GM06990 (cell line): ENCODE measurements at regions not wholly inside any gene's neighbourhood (a gene's known extent, or its start where the extent isn't known, plus 50 kb on each side); places are given as distances from the start of the nearest gene placed in this dataset.

Experiments used
- DNase-seq: peaks from one replicate; pipeline ENCODE4 v3.0.0-alpha.2; 2011; ENCODE audit not compliant: insufficient read length; ENCODE audit errors: extremely low read depth
- H3K27me3 ChIP-seq: replicated peaks from 2 replicates; pipeline ENCODE4 v1.6.0; 2011; ENCODE audit warnings: low read length; ENCODE audit not compliant: control insufficient read depth, insufficient read depth
- H3K36me3 ChIP-seq: 2 replicates; pipeline ENCODE4 v1.5.1; 2011; ENCODE audit warnings: low read length; ENCODE audit not compliant: control insufficient read depth, insufficient read depth
- H3K4me3 ChIP-seq: replicated peaks from 2 replicates; pipeline ENCODE4 v1.5.1; 2011; ENCODE audit warnings: low read depth, mild to moderate bottlenecking, control low read depth, low read length
- CTCF ChIP-seq: IDR thresholded peaks from 2 replicates; pipeline ENCODE4 v1.5.1; 2011; ENCODE audit warnings: low read length, control low read depth, mild to moderate bottlenecking, inconsistent platforms; ENCODE audit not compliant: insufficient read depth, poor library complexity, severe bottlenecking

GRCh38 chr14:53628732-53629430, 327.7 kb downstream of the BMP4 start:
- H3K36me3 ChIP-seq = no peaks in the 10 kb centered on the region
- H3K4me3 ChIP-seq = no peak overlapping the region
- H3K27me3 ChIP-seq = no peaks in the 10 kb centered on the region
- no peak for TF ChIP-seq CTCF
- no peak for DNase-seq

GRCh38 chr14:53628261-53628660, 328.4 kb downstream of the BMP4 start:
- H3K27me3 ChIP-seq = no peaks in the 10 kb centered on the region
- no peak for DNase-seq
- H3K36me3 ChIP-seq = no peaks in the 10 kb centered on the region
- no peak for TF ChIP-seq CTCF
- H3K4me3 ChIP-seq = no peak overlapping the region

- no peaks in the 10 kb centered on the region for H3K36me3 ChIP-seq
- no peak for DNase-seq
- H3K27me3 ChIP-seq = no peaks in the 10 kb centered on the region
- TF ChIP-seq CTCF = no peak
- no peak overlapping the region for H3K4me3 ChIP-seq
Observed at GRCh38 chr14:53626761-53627160, 329.9 kb downstream of the BMP4 start.

- H3K36me3 ChIP-seq = no peaks in the 10 kb centered on the region
- TF ChIP-seq CTCF = no peak
- no peak overlapping the region for H3K4me3 ChIP-seq
- DNase-seq = no peak
- H3K27me3 ChIP-seq = no peaks in the 10 kb centered on the region
Observed at GRCh38 chr14:53622447-53622846, 334.2 kb downstream of the BMP4 start.

- no peak for DNase-seq
- no peaks in the 10 kb centered on the region for H3K27me3 ChIP-seq
- TF ChIP-seq CTCF = no peak
- no peak overlapping the region for H3K4me3 ChIP-seq
- no peaks in the 10 kb centered on the region for H3K36me3 ChIP-seq
Observed at GRCh38 chr14:53621921-53622320, 334.7 kb downstream of the BMP4 start.

GRCh38 chr14:53621433-53621832, 335.2 kb downstream of the BMP4 start:
- TF ChIP-seq CTCF = no peak
- Histone ChIP-seq H3K4me3 (no peak overlapping the region), H3K36me3 (no peaks in the 10 kb centered on the region), H3K27me3 (no peaks in the 10 kb centered on the region)
- no peak for DNase-seq
